HFF-Myc (cell line): ENCODE measurements at regions not wholly inside any gene's neighbourhood (a gene's known extent, or its start where the extent isn't known, plus 50 kb on each side); places are given as distances from the start of the nearest gene placed in this dataset.

Experiments used
- DNase-seq: peaks from one replicate; pipeline ENCODE4 v3.0.0-alpha.2; 2011; ENCODE audit warnings: low read depth; ENCODE audit errors: extremely low read depth
- H3K4me3 ChIP-seq: replicated peaks from 2 replicates; pipeline ENCODE4 v1.5.1; 2011; ENCODE audit warnings: low read depth, mild to moderate bottlenecking, control low read depth, low read length
- CTCF ChIP-seq: IDR thresholded peaks from 2 replicates; pipeline ENCODE4 v1.5.1; 2012; ENCODE audit warnings: mild to moderate bottlenecking, low read depth, low read length, control low read depth; ENCODE audit errors: missing control alignments

DNA sequence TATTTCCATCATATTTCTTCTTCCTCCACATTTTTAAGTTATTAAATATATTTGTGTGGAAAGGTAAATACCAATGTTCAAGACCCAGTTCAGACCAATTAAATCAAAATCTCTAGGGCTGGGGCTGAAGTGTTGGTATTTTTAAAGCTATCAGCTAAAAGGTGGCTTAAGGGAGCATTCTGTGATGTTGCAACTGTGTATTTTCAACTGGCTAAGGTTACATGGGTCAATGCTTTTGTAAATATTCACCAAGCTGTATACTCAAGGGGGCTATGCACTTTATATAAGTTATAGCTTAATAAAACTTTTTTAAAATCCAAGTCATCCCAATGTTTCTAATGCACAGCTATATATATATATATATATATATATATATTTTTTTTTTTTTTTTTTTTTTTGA is 316.9 kb upstream of the GRM3 start:
- no peak for TF ChIP-seq CTCF
- no peak for DNase-seq
- no peak overlapping the region for H3K4me3 ChIP-seq

DNA sequence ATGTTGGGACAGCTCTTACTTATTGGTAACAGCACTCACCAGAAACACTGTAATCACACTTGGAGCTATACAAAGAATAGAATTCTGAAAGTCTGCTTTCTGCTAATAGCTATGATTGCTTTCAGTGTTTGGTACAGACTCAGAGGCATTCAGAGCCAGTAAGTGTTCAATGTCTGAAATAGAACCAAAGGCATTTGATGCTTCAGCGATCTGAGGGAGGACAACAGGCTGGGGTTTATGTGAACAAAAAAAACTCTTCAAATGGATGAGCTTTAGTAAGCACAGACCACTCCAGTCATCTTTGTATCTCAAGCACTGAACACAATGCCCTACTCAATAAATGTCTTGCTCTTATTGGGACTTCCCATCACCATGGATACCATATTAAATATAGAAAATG is 322.8 kb upstream of the GRM3 start:
- H3K4me3 ChIP-seq: no peak overlapping the region
- no peak for DNase-seq
- no peak for TF ChIP-seq CTCF

DNA sequence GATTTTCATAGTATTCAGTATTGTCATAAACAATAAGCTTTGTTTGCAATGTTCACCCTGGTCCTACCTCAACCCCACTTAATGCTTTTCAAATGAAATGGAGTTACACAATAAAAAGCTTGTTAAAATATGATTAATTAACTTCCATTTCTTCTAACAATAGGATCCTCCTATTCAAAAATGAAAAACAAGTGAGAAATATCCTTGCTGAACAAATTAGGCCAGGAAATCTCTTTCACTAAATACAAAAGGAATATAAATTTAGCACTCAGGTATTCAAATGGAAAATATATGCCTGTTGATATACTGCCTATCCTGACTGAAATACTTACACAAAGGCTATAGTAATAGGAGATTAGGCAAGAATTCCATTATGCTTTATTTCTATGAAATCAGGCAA is 323.4 kb upstream of the GRM3 start:
- no peak overlapping the region for H3K4me3 ChIP-seq
- no peak for DNase-seq
- TF ChIP-seq CTCF: no peak

GRCh38 chr7:86313842-86314241 is 329.9 kb upstream of the GRM3 start:
- no peak for TF ChIP-seq CTCF
- no peak for DNase-seq
- H3K4me3 ChIP-seq: no peak overlapping the region

DNA sequence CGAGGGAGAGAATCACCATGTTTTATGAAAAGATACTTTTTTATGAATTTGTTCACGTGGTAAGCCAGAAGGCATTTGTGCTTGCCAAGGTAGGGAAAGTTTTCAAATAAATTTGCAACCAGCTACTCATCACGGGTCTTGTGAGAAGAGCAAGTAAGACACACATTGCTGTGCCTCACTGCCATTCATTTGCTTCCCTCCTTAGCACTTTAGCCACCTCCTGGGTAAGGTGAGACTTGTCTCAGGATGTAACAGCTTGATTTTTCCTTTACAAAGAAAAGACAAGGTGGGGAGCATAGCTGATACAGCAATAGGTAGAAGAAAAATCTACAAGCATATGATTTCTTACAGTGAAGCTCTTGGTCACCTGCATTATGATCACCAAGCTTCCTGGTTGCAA is 342.4 kb upstream of the GRM3 start:
- no peak overlapping the region for H3K4me3 ChIP-seq
- DNase-seq: no peak
- no peak for TF ChIP-seq CTCF

- DNase-seq: no peak
- TF ChIP-seq CTCF: no peak
- H3K4me3 ChIP-seq: no peak overlapping the region
Measured at GRCh38 chr7:86295526-86295925, 348.2 kb upstream of the GRM3 start.

DNA sequence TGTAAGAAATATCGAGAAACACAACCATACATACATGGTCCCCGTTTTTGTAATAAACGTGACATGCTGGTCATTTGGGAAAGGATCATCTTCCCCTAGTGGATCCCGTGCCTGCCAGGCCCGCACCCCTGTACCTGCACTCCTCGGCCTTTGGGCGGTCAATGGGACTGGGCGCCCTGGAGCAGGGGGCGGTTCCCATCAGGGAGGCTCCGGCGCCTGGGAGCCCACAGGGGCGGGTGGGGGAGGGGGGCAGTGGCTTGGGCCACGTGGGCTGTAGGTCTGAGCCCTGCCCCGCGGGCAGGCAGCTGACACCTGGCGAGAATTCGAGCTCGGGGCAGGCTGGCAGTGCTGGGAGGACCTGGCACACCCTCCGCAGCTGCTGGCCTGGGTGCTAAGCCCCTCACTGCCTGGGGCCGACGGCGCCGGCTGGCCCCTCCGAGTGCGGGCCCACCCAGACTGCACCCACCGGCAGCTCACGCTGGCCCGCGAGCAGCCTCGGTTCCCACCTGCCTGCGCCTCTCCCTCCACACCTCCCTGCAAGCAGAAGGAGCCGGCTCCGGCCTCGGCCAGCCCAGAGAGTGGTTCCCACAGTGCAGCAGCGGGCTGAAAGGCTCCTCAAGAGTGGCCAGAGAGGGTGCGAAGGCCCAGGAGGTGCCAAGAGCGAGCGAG is 361.6 kb upstream of the GRM3 start:
- DNase-seq: no peak
- no peak overlapping the region for H3K4me3 ChIP-seq
- TF ChIP-seq CTCF: no peak
